Stimulated activated naive CD8-positive, alpha-beta T cell treated with anti-CD3 and anti-CD28 coated beads, Interleukin-15, Interleukin-2, amounts not matched to agents 100 ng/mL and 50 ng/mL, for 24 hours (primary cell): ENCODE measurements at regions not wholly inside any gene's neighbourhood (a gene's known extent, or its start where the extent isn't known, plus 50 kb on each side); places are given as distances from the start of the nearest gene placed in this dataset.

Experiments used
- H3K27ac Mint-ChIP-seq: one replicate; pipeline ENCODE4 v1.8.0; 2021; ENCODE audit warnings: mild to moderate bottlenecking, mixed read lengths
- H3K27me3 Mint-ChIP-seq: one replicate; pipeline ENCODE4 v1.8.0; 2021; ENCODE audit warnings: mixed read lengths
- H3K36me3 Mint-ChIP-seq: one replicate; pipeline ENCODE4 v1.8.0; 2021; ENCODE audit warnings: low read depth, mixed read lengths
- H3K4me1 Mint-ChIP-seq: one replicate; pipeline ENCODE4 v1.8.0; 2021; ENCODE audit warnings: low read depth, mixed read lengths
- H3K4me3 Mint-ChIP-seq: one replicate; pipeline ENCODE4 v1.8.0; 2021; ENCODE audit warnings: mild to moderate bottlenecking, mixed read lengths
- H3K9me3 Mint-ChIP-seq: one replicate; pipeline ENCODE4 v1.8.0; 2021; ENCODE audit warnings: mixed read lengths

DNA sequence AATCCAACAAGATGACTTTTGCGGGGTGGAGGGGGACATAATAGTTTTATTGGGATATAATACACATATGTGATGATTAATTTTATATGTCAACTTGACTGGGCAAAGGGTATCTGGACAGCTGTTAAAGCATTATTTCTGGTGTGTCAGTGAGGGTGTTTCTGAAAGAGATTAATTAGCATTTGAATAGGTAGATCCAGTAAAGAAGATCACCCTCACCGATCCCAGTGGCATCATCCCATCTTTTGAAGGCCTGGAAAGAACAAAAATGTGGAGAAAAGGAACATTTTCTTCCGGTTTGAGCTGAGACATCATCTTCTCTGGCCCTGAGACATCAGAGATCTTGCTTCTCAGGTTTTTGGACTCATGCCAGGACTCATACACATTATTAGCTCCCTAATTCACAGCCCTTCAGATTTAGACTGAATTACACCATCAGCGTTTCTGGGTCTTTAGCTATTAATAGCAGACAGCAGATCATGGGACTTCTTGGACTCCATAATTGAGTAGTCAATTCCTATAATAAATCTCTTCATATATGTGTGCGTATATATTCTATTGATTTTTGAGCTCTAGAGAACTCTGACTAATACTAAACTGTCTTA is 283.6 kb downstream of the PCNX1 start:
- Mint-ChIP-seq H3K36me3 (no peaks in the 10 kb centered on the region), H3K4me3 (no peak overlapping the region), H3K9me3 (no peaks in the 10 kb centered on the region), H3K4me1 (no peaks in the 10 kb centered on the region), H3K27ac (no peak overlapping the region), H3K27me3 (peaks cover 4% of the 10 kb centered on the region)

DNA sequence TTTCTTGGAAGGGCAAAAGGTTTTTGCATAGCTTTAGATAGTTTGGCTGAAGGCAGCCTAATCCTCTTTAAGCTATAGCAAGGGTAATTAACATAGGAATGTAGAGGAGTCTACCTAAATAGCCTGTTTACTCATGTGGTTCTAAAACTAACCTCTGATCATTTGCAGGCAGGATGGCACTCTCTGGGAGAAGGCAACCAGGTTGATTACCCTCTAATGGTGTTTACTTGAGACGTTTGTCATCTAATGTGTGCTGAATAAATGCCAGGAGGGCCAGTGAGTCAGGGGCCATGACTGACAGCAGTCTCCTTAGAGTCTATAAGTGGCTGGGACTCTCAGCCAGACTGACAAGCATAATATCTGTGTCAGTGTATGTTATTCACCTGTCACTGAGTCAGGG is 286.4 kb downstream of the PCNX1 start:
- H3K27me3 Mint-ChIP-seq: peaks cover 4% of the 10 kb centered on the region
- no peaks in the 10 kb centered on the region for H3K4me1 Mint-ChIP-seq
- H3K27ac Mint-ChIP-seq: no peak overlapping the region
- H3K9me3 Mint-ChIP-seq: no peaks in the 10 kb centered on the region
- H3K36me3 Mint-ChIP-seq: no peaks in the 10 kb centered on the region
- H3K4me3 Mint-ChIP-seq: no peak overlapping the region

GRCh38 chr14:71194251-71194650 is 287.0 kb downstream of the PCNX1 start:
- Mint-ChIP-seq H3K27me3 (peaks cover 4% of the 10 kb centered on the region), H3K9me3 (no peaks in the 10 kb centered on the region), H3K4me3 (no peak overlapping the region), H3K27ac (no peak overlapping the region), H3K36me3 (no peaks in the 10 kb centered on the region), H3K4me1 (no peaks in the 10 kb centered on the region)

DNA sequence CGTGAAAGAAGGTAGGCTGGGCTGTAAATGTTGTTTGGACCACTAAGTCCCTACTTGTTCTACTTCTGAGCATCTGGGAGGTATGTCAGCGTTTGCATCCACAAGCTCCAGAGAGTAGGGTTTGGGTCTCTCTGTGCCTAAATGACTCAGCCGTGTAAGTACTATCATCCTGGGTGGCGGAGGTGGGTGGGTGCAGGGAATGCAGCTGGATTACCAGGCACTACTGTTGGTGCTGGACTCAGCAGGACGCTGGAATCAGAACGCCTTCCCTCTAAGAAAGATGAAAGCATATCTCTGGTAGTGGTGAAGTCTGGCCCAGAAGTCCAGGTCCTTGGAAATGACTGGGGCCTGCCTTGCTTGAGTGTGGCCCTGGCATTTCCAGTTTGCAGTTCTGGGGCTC is 289.7 kb downstream of the PCNX1 start:
- Mint-ChIP-seq H3K4me1 (no peaks in the 10 kb centered on the region), H3K9me3 (no peaks in the 10 kb centered on the region), H3K4me3 (no peak overlapping the region)

DNA sequence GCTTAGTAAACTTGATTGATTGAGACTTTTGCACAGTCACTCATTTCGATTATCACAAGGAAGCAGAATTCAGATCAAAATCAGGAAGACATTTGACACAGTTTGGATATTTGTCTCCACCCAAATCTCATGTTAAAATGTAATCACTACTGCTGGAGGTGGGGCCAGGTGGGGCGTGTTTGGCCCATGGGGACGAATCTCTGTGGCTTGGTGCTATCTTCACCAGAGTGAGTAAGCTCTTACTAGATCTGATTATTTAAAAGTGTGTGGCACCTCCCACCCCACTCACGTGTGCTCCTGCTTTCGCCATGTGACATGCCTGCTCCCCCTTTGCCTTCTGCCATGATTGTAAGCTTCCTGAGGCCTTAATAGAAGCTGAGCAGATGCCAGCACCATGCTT is 291.4 kb downstream of the PCNX1 start:
- H3K4me1 Mint-ChIP-seq: no peaks in the 10 kb centered on the region
- no peak overlapping the region for H3K4me3 Mint-ChIP-seq
- no peaks in the 10 kb centered on the region for H3K9me3 Mint-ChIP-seq
- H3K27ac Mint-ChIP-seq: no peak overlapping the region
- H3K27me3 Mint-ChIP-seq: peaks cover 3% of the 10 kb centered on the region
- no peaks in the 10 kb centered on the region for H3K36me3 Mint-ChIP-seq

More for the DNA sequence above, 289.7 kb downstream of the PCNX1 start:
- H3K27ac Mint-ChIP-seq: no peak overlapping the region
- H3K27me3 Mint-ChIP-seq: peaks cover 3% of the 10 kb centered on the region
- H3K36me3 Mint-ChIP-seq: no peaks in the 10 kb centered on the region

DNA sequence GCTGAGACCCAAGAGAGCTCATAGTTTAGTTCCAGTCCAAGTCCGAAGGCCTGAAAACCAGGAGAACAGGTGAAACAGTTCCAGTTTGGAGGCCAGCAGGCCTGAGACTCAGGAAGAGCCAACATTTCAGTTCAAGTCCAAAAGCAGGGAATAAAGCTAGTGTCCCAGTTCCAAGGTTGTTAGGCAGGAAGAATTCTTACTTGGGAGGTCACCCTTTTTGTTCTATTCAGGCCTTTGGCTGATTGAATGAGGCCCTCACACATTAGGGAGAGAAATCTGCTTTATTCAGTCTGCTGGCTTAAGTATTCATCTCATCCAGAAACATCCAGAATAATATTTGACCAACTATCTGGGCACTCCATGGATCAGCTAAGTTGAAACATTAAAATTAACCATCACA is 294.6 kb downstream of the PCNX1 start:
- peaks cover 3% of the 10 kb centered on the region for H3K27me3 Mint-ChIP-seq
- no peak overlapping the region for H3K4me3 Mint-ChIP-seq
- H3K9me3 Mint-ChIP-seq: peaks cover 5% of the 10 kb centered on the region
- H3K27ac Mint-ChIP-seq: no peak overlapping the region
- H3K36me3 Mint-ChIP-seq: no peaks in the 10 kb centered on the region
- H3K4me1 Mint-ChIP-seq: peaks cover 4% of the 10 kb centered on the region

DNA sequence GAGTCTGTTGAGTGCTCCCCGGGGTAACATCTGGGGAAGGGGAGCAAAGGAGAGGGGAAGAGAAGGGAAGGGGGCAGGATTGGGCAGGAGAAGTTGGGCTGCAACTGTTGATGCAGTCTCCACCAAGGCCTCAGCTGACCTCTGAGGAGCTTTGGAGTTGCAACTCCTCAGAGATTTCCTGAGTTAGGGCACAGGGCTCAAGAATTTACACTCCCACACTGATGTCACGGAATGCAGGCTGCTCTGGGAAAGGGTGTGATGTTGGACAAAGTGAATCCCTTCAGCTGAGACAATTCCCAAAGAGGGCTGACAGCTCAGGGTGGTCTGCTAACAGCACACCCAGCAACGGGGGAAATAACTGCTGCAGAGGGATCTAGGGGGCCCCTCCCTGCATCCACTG is 295.6 kb downstream of the PCNX1 start:
- Mint-ChIP-seq H3K4me3 (no peak overlapping the region), H3K9me3 (peaks cover 5% of the 10 kb centered on the region), H3K27ac (no peak overlapping the region), H3K36me3 (no peaks in the 10 kb centered on the region), H3K27me3 (peaks cover 3% of the 10 kb centered on the region), H3K4me1 (peaks cover 4% of the 10 kb centered on the region)

- Mint-ChIP-seq H3K9me3 (peaks cover 5% of the 10 kb centered on the region), H3K27me3 (peaks cover 3% of the 10 kb centered on the region), H3K4me3 (no peak overlapping the region), H3K27ac (no peak overlapping the region), H3K4me1 (peaks cover 4% of the 10 kb centered on the region), H3K36me3 (no peaks in the 10 kb centered on the region)
These were observed 296.0 kb downstream of the PCNX1 start for GRCh38 chr14:71203306-71203705.

DNA sequence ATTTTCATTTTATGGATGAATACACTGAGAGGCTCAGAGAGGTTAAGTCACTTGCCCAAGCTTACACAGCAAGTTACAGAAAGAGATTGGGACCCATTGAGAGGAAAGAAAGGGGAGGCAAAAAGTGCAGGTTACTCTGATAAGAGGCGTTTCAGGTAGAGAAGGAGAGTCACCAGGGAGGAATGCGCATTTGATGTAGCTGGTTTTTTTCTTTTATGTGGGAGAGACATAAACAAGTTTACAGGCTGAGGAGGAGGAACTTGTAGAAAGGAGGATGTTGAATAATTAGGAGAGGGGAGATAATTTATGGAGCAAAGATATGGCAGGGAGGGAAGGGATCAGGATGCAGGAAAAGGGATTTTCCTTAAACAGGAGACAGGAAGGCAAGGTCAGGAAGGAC is 297.0 kb downstream of the PCNX1 start:
- Mint-ChIP-seq H3K4me1 (peaks cover 4% of the 10 kb centered on the region), H3K27me3 (peaks cover 3% of the 10 kb centered on the region), H3K9me3 (peaks cover 5% of the 10 kb centered on the region), H3K36me3 (no peaks in the 10 kb centered on the region), H3K4me3 (no peak overlapping the region), H3K27ac (no peak overlapping the region)

- H3K27me3 Mint-ChIP-seq: peaks cover 3% of the 10 kb centered on the region
- H3K4me1 Mint-ChIP-seq: peaks cover 4% of the 10 kb centered on the region
- no peaks in the 10 kb centered on the region for H3K36me3 Mint-ChIP-seq
- no peak overlapping the region for H3K4me3 Mint-ChIP-seq
- peaks cover 5% of the 10 kb centered on the region for H3K9me3 Mint-ChIP-seq
- H3K27ac Mint-ChIP-seq: no peak overlapping the region
These were observed 297.5 kb downstream of the PCNX1 start for GRCh38 chr14:71204768-71205167.

DNA sequence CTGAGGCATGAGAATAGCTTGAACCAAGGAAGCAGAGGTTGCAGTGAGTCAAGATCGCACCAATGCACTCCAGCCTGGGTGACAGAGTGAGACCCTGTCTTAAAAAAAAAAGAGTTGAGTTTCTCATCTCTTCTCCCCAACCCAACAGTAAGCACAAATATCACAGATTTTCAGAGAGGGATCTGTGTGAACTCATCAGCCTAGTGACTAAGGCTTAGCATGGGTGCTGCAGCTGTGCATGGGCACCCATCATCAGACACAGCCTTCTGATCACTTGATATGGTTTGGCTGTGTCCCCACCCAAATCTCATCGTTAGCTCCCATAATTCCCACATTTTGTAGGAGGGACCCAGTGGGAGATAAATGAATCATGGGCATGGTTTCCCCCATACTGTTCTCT is 298.9 kb downstream of the PCNX1 start:
- H3K36me3 Mint-ChIP-seq: no peaks in the 10 kb centered on the region
- H3K27ac Mint-ChIP-seq: no peak overlapping the region
- peaks cover 5% of the 10 kb centered on the region for H3K9me3 Mint-ChIP-seq
- H3K4me3 Mint-ChIP-seq: no peak overlapping the region
- peaks cover 3% of the 10 kb centered on the region for H3K27me3 Mint-ChIP-seq
- H3K4me1 Mint-ChIP-seq: peaks cover 4% of the 10 kb centered on the region

DNA sequence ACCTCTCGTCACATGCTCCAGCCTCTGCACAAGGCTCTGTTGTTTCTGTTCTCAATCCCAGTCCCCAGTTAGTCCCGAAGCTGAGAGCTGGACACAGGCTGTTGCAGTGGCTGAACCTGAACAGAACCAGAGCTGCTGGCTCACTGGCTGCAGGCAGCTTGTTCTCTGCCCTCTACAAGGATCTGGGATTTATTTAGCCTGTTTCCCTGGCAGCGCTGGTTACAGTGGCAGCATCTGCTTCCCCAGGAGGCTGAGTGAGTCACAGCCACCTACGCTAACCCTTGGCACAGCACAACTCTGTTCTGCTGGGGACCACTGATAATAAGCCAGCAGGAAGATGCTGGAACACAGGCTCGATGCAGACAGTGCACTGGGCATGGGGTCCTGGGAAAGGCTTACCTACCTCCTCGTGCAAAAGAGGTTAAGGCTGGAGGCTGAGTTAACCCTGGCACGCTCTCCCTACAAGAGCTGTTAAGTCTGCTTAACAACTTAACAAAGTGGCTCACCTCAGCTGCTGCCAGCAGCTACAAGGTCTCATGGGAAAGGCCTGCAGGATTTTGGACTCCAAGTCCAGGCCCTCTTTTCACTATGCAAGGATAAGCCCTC is 299.6 kb downstream of the PCNX1 start:
- Mint-ChIP-seq H3K4me3 (no peak overlapping the region), H3K9me3 (peaks cover 5% of the 10 kb centered on the region), H3K27me3 (peaks cover 3% of the 10 kb centered on the region), H3K36me3 (no peaks in the 10 kb centered on the region), H3K4me1 (peaks cover 4% of the 10 kb centered on the region), H3K27ac (peak overlapping the region; percentile 43)

GRCh38 chr14:71208702-71209357 is 301.6 kb downstream of the PCNX1 start:
- no peaks in the 10 kb centered on the region for H3K27me3 Mint-ChIP-seq
- H3K9me3 Mint-ChIP-seq: peaks cover 5% of the 10 kb centered on the region
- no peak overlapping the region for H3K4me3 Mint-ChIP-seq
- no peaks in the 10 kb centered on the region for H3K36me3 Mint-ChIP-seq
- peaks cover 12% of the 10 kb centered on the region for H3K4me1 Mint-ChIP-seq
- H3K27ac Mint-ChIP-seq: no peak overlapping the region

DNA sequence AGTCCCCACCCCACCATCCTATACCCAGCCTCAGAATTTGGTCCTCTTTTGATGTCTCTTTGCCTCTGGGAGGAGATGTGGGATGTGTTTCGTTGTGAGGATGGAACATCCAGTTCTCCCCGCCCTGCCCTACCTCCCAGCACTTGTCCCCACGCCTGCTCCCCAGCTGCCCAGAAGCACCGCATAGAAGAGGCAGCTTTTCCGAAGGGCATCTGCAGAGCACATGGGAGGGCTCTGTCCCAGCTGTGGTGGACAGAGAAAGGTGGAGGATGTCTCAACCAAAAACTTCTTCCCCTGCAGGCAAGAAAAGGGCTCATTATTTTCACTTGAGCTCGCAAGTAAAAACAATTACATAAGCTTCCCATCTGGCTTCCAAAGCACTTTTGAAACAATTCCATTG is 302.6 kb downstream of the PCNX1 start:
- Mint-ChIP-seq H3K4me1 (peaks cover 12% of the 10 kb centered on the region), H3K27ac (no peak overlapping the region), H3K36me3 (no peaks in the 10 kb centered on the region)

GRCh38 chr14:71212093-71212492 is 304.8 kb downstream of the PCNX1 start:
- no peaks in the 10 kb centered on the region for H3K36me3 Mint-ChIP-seq
- no peak overlapping the region for H3K4me3 Mint-ChIP-seq
- H3K4me1 Mint-ChIP-seq: peaks cover 7% of the 10 kb centered on the region
- H3K27me3 Mint-ChIP-seq: no peaks in the 10 kb centered on the region
- H3K27ac Mint-ChIP-seq: no peak overlapping the region
- H3K9me3 Mint-ChIP-seq: no peaks in the 10 kb centered on the region

More for the DNA sequence above, 302.6 kb downstream of the PCNX1 start:
- peaks cover 5% of the 10 kb centered on the region for H3K9me3 Mint-ChIP-seq
- H3K4me3 Mint-ChIP-seq: no peak overlapping the region
- no peaks in the 10 kb centered on the region for H3K27me3 Mint-ChIP-seq
